ENCODE measurements at regions not wholly inside any gene's neighbourhood (a gene's known extent, or its start where the extent isn't known, plus 50 kb on each side); places are given as distances from the start of the nearest gene placed in this dataset.
"Not testable (repeated sequence)": the region's sequence is repeated elsewhere in the genome, so short reads cannot be mapped to it uniquely, and the experiment has no call there.

DNA sequence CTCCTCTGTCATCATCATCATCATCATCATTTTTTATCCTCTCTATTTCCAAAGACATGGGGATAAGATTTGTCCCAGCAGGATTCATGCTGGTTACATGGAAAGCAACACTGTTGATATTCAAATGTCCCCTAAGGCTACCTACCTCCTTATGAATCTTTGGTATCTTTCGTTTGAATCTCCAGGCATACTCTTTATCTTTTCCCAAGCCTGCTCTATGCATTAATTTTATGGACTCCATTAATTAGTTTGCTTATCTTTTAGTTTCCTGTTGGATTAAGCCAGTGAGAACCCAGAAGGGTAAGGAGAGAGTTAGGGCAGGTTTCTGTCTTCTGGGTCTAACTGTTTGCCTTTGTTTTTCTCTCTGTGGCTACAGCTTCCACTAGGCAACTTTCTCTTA, 129.6 kb upstream of the GOT2 start:
- Mint-ChIP-seq H3K4me3 (no peak overlapping the region), H3K9me3 (no peaks in the 10 kb centered on the region), H3K36me3 (ENCODE audit: low read depth) (no peaks in the 10 kb centered on the region), H3K27ac (no peak overlapping the region), H3K27me3 (ENCODE audit: low read depth) (peaks cover 21% of the 10 kb centered on the region), H3K4me1 (no peaks in the 10 kb centered on the region)
- TF ChIP-seq, protein P1, sequence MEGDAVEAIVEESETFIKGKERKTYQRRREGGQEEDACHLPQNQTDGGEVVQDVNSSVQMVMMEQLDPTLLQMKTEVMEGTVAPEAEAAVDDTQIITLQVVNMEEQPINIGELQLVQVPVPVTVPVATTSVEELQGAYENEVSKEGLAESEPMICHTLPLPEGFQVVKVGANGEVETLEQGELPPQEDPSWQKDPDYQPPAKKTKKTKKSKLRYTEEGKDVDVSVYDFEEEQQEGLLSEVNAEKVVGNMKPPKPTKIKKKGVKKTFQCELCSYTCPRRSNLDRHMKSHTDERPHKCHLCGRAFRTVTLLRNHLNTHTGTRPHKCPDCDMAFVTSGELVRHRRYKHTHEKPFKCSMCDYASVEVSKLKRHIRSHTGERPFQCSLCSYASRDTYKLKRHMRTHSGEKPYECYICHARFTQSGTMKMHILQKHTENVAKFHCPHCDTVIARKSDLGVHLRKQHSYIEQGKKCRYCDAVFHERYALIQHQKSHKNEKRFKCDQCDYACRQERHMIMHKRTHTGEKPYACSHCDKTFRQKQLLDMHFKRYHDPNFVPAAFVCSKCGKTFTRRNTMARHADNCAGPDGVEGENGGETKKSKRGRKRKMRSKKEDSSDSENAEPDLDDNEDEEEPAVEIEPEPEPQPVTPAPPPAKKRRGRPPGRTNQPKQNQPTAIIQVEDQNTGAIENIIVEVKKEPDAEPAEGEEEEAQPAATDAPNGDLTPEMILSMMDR (IDR thresholded peaks at IDR 0.05; ENCODE audit: unreplicated experiment in 3 of 3): no peak

DNA sequence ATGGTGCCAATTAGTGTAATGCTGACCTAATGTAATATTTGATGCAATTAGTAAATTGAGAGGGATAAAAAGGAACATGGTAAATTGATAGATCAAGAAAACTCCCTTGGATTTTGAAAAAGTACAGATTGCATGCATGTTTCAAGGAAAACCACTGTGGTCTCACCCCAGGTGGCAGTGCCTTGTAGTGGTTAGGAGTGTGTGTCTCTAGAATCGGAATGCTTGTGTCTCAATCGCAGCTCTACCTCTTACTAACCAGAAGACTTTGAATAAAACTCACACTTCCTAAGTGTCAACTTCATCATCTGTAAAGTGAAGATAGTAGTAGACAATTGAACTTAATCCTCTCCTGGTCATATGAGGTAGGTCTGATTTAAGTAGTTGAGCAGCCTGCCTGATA, 128.9 kb upstream of the GOT2 start:
- Mint-ChIP-seq H3K9me3 (no peaks in the 10 kb centered on the region), H3K27ac (no peak overlapping the region), H3K4me1 (no peaks in the 10 kb centered on the region), H3K27me3 (ENCODE audit: low read depth) (peaks cover 17% of the 10 kb centered on the region), H3K36me3 (ENCODE audit: low read depth) (no peaks in the 10 kb centered on the region), H3K4me3 (no peak overlapping the region)
- TF ChIP-seq, protein P1 (IDR thresholded peaks at IDR 0.05; ENCODE audit: unreplicated experiment in 3 of 3): no peak

DNA sequence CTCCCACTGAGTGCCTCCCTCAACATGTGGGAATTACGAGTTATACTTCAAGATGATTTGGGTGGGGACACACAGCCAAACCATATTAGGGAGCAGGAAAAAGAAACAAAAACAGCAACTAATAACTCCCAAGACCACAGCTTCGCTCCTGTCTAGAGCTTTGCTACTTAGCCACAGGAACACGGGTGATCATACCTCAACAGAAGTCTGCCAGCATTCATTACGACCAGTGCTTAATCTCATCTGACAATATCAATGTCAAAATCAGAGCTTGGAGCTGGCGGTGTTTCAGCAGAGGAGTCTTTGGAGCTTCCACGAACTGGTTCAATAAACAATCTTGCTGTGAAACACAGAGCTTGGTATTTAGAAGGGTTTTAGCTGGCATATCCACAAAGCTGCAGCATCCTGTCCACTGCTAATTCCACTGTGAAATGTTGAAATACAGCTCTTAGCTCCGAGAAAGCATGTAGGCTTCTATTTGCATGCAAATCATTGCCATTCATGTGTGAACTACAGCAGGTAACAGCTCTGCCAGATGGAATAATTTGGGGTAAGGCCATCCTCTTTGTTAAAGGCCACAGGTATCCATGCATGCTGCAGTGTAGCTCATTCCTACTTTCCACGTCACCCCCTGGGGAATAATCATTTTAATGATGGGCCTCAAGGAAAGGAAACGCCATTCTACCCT, 128.4 kb upstream of the GOT2 start:
- Mint-ChIP-seq H3K36me3 (ENCODE audit: low read depth) (no peaks in the 10 kb centered on the region), H3K27me3 (ENCODE audit: low read depth) (peaks cover 13% of the 10 kb centered on the region), H3K27ac (no peak overlapping the region), H3K4me3 (no peak overlapping the region), H3K4me1 (no peaks in the 10 kb centered on the region), H3K9me3 (no peaks in the 10 kb centered on the region)
- TF ChIP-seq, protein P1 (IDR thresholded peaks at IDR 0.05; ENCODE audit: unreplicated experiment in 3 of 3): no peak

DNA sequence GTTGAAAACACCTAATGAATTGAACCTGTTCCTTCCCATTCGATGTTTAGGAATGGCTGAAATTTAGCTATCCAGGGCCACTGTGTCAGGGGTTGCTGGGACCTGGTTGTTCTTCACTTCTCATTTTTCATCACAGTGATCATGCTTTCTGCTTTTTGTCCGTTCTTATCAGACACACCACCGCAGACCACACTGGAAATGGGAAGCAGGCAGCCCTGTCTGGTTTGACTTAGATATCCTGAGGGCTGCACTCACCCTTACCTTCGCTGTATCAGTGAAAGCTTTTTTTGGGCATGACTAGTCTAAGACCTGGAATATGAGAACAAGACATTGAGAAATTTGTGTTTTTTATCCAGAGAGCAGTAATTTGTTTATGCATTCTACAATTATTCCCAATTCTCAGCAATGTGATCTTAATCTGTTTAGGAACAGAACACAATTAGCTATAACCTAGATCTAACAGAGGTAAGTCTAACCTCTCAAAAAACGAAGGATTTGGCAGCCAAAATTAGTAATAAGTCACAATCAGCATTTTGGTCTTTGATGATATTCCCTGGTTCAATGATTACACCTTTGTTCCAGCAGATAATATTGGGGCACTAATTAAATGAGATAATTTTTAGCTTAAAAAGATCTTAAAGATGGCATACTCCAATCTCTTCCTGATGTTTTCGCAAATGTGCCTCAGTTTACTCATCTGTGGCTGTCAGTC, 126.0 kb upstream of the GOT2 start:
- no peaks in the 10 kb centered on the region for H3K9me3 Mint-ChIP-seq
- H3K4me3 Mint-ChIP-seq: no peak overlapping the region
- peaks cover 8% of the 10 kb centered on the region for H3K27me3 Mint-ChIP-seq (ENCODE audit: low read depth)
- H3K36me3 Mint-ChIP-seq (ENCODE audit: low read depth): no peaks in the 10 kb centered on the region
- H3K27ac Mint-ChIP-seq: no peak overlapping the region
- no peaks in the 10 kb centered on the region for H3K4me1 Mint-ChIP-seq
- TF ChIP-seq, protein P1 (IDR thresholded peaks at IDR 0.05; ENCODE audit: unreplicated experiment in 3 of 3): no peak

DNA sequence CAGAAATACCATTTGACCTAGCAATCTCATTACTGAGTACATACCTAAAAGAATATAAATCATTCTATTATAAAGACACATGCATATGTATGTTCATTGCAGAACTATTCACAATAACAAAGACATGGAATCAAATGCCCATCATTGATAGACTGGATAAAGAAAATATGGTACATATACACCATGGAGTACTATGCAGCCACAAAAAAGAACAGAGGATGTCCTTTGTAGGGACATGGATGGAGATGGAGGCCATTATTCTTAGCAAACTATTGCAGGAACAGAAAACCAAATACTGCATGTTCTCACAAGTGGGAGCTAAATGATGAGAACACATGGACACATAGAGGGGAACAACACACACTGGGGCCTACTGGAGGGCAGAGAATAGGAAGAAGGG, 124.5 kb upstream of the GOT2 start:
- not testable (repeated sequence) for H3K4me1 Mint-ChIP-seq; H3K27me3 Mint-ChIP-seq (ENCODE audit: low read depth); H3K36me3 Mint-ChIP-seq (ENCODE audit: low read depth); H3K9me3 Mint-ChIP-seq; H3K4me3 Mint-ChIP-seq; H3K27ac Mint-ChIP-seq

DNA sequence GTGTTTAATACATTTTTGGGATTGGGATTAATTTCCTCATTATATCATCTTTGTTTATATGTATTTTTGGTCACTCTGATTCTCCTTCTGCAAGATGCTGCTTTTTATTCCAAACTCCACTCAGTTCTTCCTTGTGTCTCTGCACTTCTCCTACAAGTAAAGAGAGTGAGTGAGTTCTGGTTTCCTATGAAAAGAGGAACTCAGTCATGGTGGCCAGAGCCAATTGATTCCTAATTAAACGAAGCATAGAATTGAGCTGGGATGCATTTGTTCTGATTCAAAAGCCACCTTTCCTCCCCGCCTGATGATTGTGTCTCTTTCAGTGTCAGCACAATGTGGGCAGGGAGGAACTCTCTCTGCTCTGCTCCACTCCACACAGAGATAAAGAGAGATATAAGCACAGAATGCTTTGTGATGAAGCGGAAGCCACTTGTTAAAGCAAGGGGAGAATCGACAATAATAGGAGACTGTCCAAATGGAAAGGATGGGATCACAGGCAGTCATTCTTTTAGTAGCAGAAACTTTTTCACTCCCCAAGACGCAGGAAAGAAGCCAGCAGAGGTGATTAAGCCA, 121.3 kb upstream of the GOT2 start:
- no peaks in the 10 kb centered on the region for H3K27me3 Mint-ChIP-seq (ENCODE audit: low read depth)
- H3K4me1 Mint-ChIP-seq: no peaks in the 10 kb centered on the region
- no peak overlapping the region for H3K27ac Mint-ChIP-seq
- TF ChIP-seq, protein P1 (IDR thresholded peaks at IDR 0.05; ENCODE audit: unreplicated experiment in 3 of 3): no peak
- H3K36me3 Mint-ChIP-seq (ENCODE audit: low read depth): no peaks in the 10 kb centered on the region
- no peak overlapping the region for H3K4me3 Mint-ChIP-seq
- no peaks in the 10 kb centered on the region for H3K9me3 Mint-ChIP-seq

All from nephron (organoid).